Activated B cell treated with CpG ODN at 0.5 μM for 24 hours (primary cell): ENCODE measurements at regions not wholly inside any gene's neighbourhood (a gene's known extent, or its start where the extent isn't known, plus 50 kb on each side); places are given as distances from the start of the nearest gene placed in this dataset.

Source experiments
- ATAC-seq: fragments of 200-7000 bp; cut with Tn5 transposase; one replicate; pipeline ENCODE4 v1.10.0; 2021; ENCODE audit warnings: low read depth, mild to moderate bottlenecking, moderate library complexity
- CTCF ChIA-PET: fragments of 350-600 bp; sonication (Branson Sonifier 250); formaldehyde crosslinking; loops from one replicate; lab custom pipeline; 2021; ENCODE audit warnings: antibody characterized with exemption; lab: Charles Lee
- POLR2A ChIA-PET: fragments of 350-600 bp; sonication (Branson Sonifier 250); formaldehyde crosslinking; loops from one replicate; lab custom pipeline; 2021; ENCODE audit warnings: antibody characterized with exemption; lab: Charles Lee
- DNase-seq: peaks from one replicate; pipeline ENCODE4 v3.0.0; 2022
- H3K27ac Mint-ChIP-seq: one replicate; pipeline ENCODE4 v1.8.0; 2020; ENCODE audit warnings: mixed read lengths
- H3K27me3 Mint-ChIP-seq: one replicate; pipeline ENCODE4 v1.8.0; 2021; ENCODE audit warnings: mixed read lengths
- H3K36me3 Mint-ChIP-seq: one replicate; pipeline ENCODE4 v1.8.0; 2021; ENCODE audit warnings: low read depth, mixed read lengths
- H3K4me1 Mint-ChIP-seq: one replicate; pipeline ENCODE4 v1.8.0; 2021; ENCODE audit warnings: mixed read lengths
- H3K4me3 Mint-ChIP-seq: one replicate; pipeline ENCODE4 v1.8.0; 2020; ENCODE audit warnings: mild to moderate bottlenecking, mixed read lengths
- H3K9me3 Mint-ChIP-seq: one replicate; pipeline ENCODE4 v1.8.0; 2020; ENCODE audit warnings: mixed read lengths
- intact Hi-C: fragments of 100-400 bp; cut with micrococcal nuclease; formaldehyde crosslinking; loops from one replicate; pipeline ENCODE4 v1.15.1; 2024
- TF ChIP-seq, protein P1 (sequence below): fragments of 200-600 bp; IDR thresholded peaks from one replicate; pipeline ENCODE4 v1.8.0; 2022; ENCODE audit warnings: antibody characterized with exemption, mild to moderate bottlenecking

- ChIA-PET POLR2A (no interaction called here), CTCF (no interaction called here)
- DNase-seq (no peak), ATAC-seq (no peak)
- Mint-ChIP-seq H3K4me1 (no peaks in the 10 kb centered on the region), H3K36me3 (no peaks in the 10 kb centered on the region), H3K9me3 (no peaks in the 10 kb centered on the region), H3K4me3 (no peak overlapping the region), H3K27me3 (no peaks in the 10 kb centered on the region), H3K27ac (no peak overlapping the region)
- TF ChIP-seq, protein P1, sequence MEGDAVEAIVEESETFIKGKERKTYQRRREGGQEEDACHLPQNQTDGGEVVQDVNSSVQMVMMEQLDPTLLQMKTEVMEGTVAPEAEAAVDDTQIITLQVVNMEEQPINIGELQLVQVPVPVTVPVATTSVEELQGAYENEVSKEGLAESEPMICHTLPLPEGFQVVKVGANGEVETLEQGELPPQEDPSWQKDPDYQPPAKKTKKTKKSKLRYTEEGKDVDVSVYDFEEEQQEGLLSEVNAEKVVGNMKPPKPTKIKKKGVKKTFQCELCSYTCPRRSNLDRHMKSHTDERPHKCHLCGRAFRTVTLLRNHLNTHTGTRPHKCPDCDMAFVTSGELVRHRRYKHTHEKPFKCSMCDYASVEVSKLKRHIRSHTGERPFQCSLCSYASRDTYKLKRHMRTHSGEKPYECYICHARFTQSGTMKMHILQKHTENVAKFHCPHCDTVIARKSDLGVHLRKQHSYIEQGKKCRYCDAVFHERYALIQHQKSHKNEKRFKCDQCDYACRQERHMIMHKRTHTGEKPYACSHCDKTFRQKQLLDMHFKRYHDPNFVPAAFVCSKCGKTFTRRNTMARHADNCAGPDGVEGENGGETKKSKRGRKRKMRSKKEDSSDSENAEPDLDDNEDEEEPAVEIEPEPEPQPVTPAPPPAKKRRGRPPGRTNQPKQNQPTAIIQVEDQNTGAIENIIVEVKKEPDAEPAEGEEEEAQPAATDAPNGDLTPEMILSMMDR: no peak
- intact Hi-C loops: no loop called here
These were observed 308.3 kb upstream of the SLC8A1 start for GRCh38 chr2:40760071-40760666.

GRCh38 chr2:40773291-40773690, 321.4 kb upstream of the SLC8A1 start:
- no peaks in the 10 kb centered on the region for H3K36me3 Mint-ChIP-seq
- intact Hi-C loops: no loop called here
- ChIA-PET CTCF (no interaction called here), POLR2A (no interaction called here)
- no peak overlapping the region for H3K27ac Mint-ChIP-seq
- TF ChIP-seq, protein P1: no peak
- H3K27me3 Mint-ChIP-seq: no peaks in the 10 kb centered on the region
- no peak overlapping the region for H3K4me3 Mint-ChIP-seq
- DNase-seq (no peak), ATAC-seq (no peak)
- no peaks in the 10 kb centered on the region for H3K4me1 Mint-ChIP-seq
- H3K9me3 Mint-ChIP-seq: no peaks in the 10 kb centered on the region

DNA sequence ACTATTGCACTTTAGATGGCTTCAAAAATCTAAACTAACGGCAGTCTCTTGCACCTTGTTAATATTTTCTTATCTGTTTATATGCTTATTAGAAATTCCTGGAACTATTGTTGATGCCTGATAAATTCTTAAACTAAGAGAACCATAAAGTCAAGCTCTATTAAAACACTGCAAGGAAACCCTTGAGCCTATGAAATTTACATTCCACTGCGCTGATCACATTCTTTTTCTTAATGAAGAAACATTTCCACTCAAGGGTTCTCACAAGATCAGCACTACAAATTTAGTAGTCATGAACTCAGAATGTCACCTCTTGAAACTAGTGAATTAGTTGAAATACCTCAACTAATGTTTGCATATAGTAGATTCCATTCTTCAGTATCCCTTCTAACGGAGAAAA, 331.8 kb upstream of the SLC8A1 start:
- no peak overlapping the region for H3K27ac Mint-ChIP-seq
- DNase-seq: no peak
- TF ChIP-seq, protein P1: no peak
- ChIA-PET CTCF (no interaction called here), POLR2A (no interaction called here)
- H3K36me3 Mint-ChIP-seq: no peaks in the 10 kb centered on the region
- ATAC-seq: no peak
- H3K27me3 Mint-ChIP-seq: no peaks in the 10 kb centered on the region
- H3K4me1 Mint-ChIP-seq: no peaks in the 10 kb centered on the region
- no peak overlapping the region for H3K4me3 Mint-ChIP-seq
- intact Hi-C loops: no loop called here
- no peaks in the 10 kb centered on the region for H3K9me3 Mint-ChIP-seq

DNA sequence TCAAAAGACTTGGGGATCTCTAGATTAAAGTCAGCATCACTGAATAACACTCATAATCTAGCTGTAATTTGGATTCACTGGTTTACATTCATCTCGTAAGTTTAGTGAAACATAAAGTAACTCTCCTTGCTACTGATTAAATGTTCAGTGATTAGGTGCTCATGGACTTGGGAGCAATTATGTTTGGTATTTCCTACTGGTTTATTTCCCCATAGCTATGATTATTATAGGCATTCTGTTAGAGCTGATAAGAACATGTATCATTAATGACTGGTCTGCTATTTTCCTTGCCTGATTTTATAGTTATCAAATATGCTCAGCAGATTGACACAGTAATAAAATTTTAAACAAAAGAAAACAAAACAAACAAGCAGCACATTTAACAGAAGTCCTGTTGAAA, 334.7 kb upstream of the SLC8A1 start:
- TF ChIP-seq, protein P1: no peak
- no peak overlapping the region for H3K27ac Mint-ChIP-seq
- ATAC-seq (no peak), DNase-seq (no peak)
- POLR2A ChIA-PET: no interaction called here
- H3K4me1 Mint-ChIP-seq: no peaks in the 10 kb centered on the region
- H3K4me3 Mint-ChIP-seq: no peak overlapping the region
- no peaks in the 10 kb centered on the region for H3K36me3 Mint-ChIP-seq
- H3K9me3 Mint-ChIP-seq: peaks cover 2% of the 10 kb centered on the region
- CTCF ChIA-PET: no interaction called here
- H3K27me3 Mint-ChIP-seq: no peaks in the 10 kb centered on the region
- intact Hi-C loops: no loop called here

GRCh38 chr2:40797120-40797519, 345.2 kb upstream of the SLC8A1 start:
- Mint-ChIP-seq H3K9me3 (no peaks in the 10 kb centered on the region), H3K27ac (no peak overlapping the region), H3K36me3 (no peaks in the 10 kb centered on the region), H3K27me3 (no peaks in the 10 kb centered on the region), H3K4me3 (no peak overlapping the region), H3K4me1 (no peaks in the 10 kb centered on the region)
- CTCF ChIA-PET: no interaction called here
- TF ChIP-seq, protein P1: no peak
- ATAC-seq (no peak), DNase-seq (no peak)
- POLR2A ChIA-PET: no interaction called here
- intact Hi-C loops: no loop called here
